ENCODE measurements at regions not wholly inside any gene's neighbourhood (a gene's known extent, or its start where the extent isn't known, plus 50 kb on each side); places are given as distances from the start of the nearest gene placed in this dataset.

GRCh38 chr4:28723371-28723770 is 1862.7 kb downstream of the STIM2 start:
- Histone ChIP-seq H3K9me3 (no peaks in the 10 kb centered on the region), H3K36me3 (no peaks in the 10 kb centered on the region), H3K27ac (no peak overlapping the region), H3K4me3 (no peak overlapping the region), H3K27me3 (no peaks in the 10 kb centered on the region), H3K4me1 (no peaks in the 10 kb centered on the region)
- TF ChIP-seq EP300 (IDR thresholded peaks at IDR 0.05) = no peak
- no peak for TF ChIP-seq POLR2A (IDR thresholded peaks at IDR 0.05)
- TF ChIP-seq, protein P1, sequence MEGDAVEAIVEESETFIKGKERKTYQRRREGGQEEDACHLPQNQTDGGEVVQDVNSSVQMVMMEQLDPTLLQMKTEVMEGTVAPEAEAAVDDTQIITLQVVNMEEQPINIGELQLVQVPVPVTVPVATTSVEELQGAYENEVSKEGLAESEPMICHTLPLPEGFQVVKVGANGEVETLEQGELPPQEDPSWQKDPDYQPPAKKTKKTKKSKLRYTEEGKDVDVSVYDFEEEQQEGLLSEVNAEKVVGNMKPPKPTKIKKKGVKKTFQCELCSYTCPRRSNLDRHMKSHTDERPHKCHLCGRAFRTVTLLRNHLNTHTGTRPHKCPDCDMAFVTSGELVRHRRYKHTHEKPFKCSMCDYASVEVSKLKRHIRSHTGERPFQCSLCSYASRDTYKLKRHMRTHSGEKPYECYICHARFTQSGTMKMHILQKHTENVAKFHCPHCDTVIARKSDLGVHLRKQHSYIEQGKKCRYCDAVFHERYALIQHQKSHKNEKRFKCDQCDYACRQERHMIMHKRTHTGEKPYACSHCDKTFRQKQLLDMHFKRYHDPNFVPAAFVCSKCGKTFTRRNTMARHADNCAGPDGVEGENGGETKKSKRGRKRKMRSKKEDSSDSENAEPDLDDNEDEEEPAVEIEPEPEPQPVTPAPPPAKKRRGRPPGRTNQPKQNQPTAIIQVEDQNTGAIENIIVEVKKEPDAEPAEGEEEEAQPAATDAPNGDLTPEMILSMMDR (IDR thresholded peaks at IDR 0.05) = no peak
- 90 to 96% methylated on average over 6 of the region's 6 CpGs for WGBS, 2 donors
- DNase-seq (ENCODE audit: low spot score in 2 of 2) = no peak

DNA sequence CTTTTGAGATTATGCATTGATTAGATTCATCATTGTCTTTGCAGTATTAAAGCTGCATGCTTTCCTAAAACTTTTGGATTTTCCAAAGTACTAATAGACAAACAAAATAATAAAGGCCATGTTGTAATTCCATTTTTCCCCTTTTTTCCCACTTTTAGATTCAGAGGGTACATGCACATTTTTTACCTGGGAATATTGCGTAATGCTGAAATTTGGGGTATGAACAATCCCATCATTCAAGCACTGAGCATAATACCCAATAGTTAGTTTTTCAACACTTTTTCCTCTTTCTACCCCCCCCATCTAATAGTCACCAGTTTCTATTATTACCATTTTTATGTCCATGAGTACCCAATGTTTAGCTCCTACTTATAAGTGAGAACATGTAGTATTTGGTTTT is 1863.6 kb downstream of the STIM2 start:
- H3K4me3 ChIP-seq = no peak overlapping the region
- WGBS, 2 donors = 94 to 100% methylated on average over 1 of the region's 1 CpG
- H3K27ac ChIP-seq = no peak overlapping the region
- no peak for DNase-seq (ENCODE audit: low spot score in 2 of 2)
- H3K4me1 ChIP-seq = no peaks in the 10 kb centered on the region
- no peaks in the 10 kb centered on the region for H3K27me3 ChIP-seq
- H3K9me3 ChIP-seq = no peaks in the 10 kb centered on the region
- H3K36me3 ChIP-seq = no peaks in the 10 kb centered on the region
- TF ChIP-seq, protein P1 (IDR thresholded peaks at IDR 0.05) = no peak
- TF ChIP-seq EP300 (IDR thresholded peaks at IDR 0.05) (no peak), POLR2A (IDR thresholded peaks at IDR 0.05) (no peak)

- H3K4me3 ChIP-seq = no peak overlapping the region
- H3K9me3 ChIP-seq = peaks cover 0 to 3% (median 1%) of the 10 kb centered on the region in 4 donors
- WGBS, 2 donors = 69 to 77% methylated on average over 2 of the region's 2 CpGs
- no peak for DNase-seq (ENCODE audit: low spot score in 2 of 2)
- TF ChIP-seq EP300 (IDR thresholded peaks at IDR 0.05) (no peak), POLR2A (IDR thresholded peaks at IDR 0.05) (no peak)
- TF ChIP-seq, protein P1 (IDR thresholded peaks at IDR 0.05) = no peak
- H3K4me1 ChIP-seq = no peaks in the 10 kb centered on the region
- H3K36me3 ChIP-seq = no peaks in the 10 kb centered on the region
- no peaks in the 10 kb centered on the region for H3K27me3 ChIP-seq
- H3K27ac ChIP-seq = no peak overlapping the region
These were observed 1869.7 kb downstream of the STIM2 start for GRCh38 chr4:28730304-28730703.

DNA sequence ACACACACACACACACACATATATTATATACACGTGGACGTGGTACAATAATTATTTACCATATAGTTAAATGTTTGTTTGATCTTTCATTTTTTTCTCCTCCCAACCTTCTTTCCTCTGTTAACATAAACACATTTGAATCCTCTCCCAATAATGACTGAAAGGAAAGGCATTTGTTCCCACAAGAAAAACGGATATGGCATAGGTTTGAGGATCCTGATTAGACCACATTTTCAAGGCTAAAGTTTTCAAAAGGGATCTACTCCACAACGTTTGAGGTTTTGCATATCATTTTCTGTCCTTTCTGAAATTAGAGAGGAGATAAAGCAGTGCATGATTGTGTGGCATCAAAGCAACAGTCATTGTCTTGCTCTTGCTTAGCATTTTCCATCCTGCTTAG is 1883.4 kb downstream of the STIM2 start:
- 66 to 67% methylated on average over 4 of the region's 4 CpGs for WGBS, 2 donors
- no peak for DNase-seq (ENCODE audit: low spot score in 2 of 2)
- H3K27me3 ChIP-seq = no peaks in the 10 kb centered on the region
- no peak overlapping the region for H3K4me3 ChIP-seq
- no peaks in the 10 kb centered on the region for H3K36me3 ChIP-seq
- no peaks in the 10 kb centered on the region for H3K9me3 ChIP-seq
- no peaks in the 10 kb centered on the region for H3K4me1 ChIP-seq
- TF ChIP-seq EP300 (IDR thresholded peaks at IDR 0.05) (no peak), POLR2A (IDR thresholded peaks at IDR 0.05) (no peak)
- TF ChIP-seq, protein P1 (IDR thresholded peaks at IDR 0.05) = no peak
- no peak overlapping the region for H3K27ac ChIP-seq

DNA sequence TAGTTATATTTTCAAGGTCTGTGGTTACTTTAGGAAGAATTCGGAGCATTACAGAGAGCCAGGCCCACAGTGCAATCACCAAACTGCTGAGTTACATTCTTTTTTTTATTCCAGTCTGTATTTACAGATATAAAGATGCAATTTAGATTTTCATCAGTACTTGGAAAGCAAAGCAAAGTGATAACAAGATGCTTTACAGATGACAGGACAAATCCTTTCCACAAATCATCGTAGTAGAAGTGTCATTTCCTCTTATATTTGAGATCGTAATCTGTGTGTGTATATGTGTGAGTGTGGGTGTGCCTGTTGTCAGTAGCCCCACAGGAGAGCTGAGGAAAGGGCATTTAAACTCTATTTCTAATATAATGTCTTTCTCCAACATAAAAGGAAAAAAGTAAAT is 1893.7 kb downstream of the STIM2 start:
- Histone ChIP-seq H3K27me3 (no peaks in the 10 kb centered on the region), H3K9me3 (no peaks in the 10 kb centered on the region), H3K27ac (no peak overlapping the region), H3K4me3 (no peak overlapping the region), H3K4me1 (no peaks in the 10 kb centered on the region), H3K36me3 (no peaks in the 10 kb centered on the region)
- DNase-seq (ENCODE audit: low spot score in 2 of 2) = no peak
- 64 to 70% methylated on average over 3 of the region's 3 CpGs for WGBS, 2 donors
- no peak for TF ChIP-seq POLR2A (IDR thresholded peaks at IDR 0.05)
- TF ChIP-seq, protein P1 (IDR thresholded peaks at IDR 0.05) = no peak
- no peak for TF ChIP-seq EP300 (IDR thresholded peaks at IDR 0.05)

Data from tibial nerve (tissue), 4 donors.